ENCODE measurements at regions not wholly inside any gene's neighbourhood (a gene's known extent, or its start where the extent isn't known, plus 50 kb on each side); places are given as distances from the start of the nearest gene placed in this dataset.

DNA sequence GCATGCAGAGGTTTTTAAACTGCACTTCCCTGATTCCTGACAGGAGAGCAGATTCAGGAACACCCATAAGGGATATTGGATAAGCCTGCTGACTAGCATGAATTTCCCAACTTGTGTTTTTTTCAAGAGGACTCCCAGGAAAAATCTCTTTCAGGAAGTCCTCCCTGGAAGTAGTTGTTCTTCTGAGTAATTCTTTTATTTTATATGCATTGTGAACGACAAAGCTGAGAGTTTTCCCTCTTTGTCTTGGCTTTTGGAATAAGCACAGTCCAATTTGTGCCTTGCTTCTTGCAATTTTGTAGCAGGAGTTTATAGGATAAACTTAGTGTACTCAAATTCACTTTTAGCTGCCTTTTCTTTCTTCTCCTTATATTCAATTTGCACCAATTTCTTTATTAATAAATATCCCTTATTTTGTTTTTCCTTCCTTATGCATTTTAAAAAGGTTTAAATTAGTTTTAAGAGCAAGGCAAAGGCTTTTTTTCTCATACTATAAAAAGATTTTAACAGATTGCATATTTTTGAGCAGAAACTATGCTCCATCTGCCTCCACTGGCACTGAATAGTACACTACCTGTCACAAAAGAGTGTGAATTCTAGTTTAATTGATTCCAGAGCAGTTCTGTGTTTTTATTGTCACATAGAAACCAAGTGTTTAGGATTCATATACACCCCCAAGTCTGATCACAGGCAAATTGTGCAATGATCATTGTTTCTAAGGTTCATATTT is 543.3 kb upstream of the SPRY2 start:
- H2AFZ ChIP-seq (ENCODE audit: low read depth) = no peak overlapping the region
- no peaks in the 10 kb centered on the region for H3K27me3 ChIP-seq (ENCODE audit: insufficient read depth, low read depth)
- no peak overlapping the region for H3K27ac ChIP-seq

GRCh38 chr13:80883545-80883944 is 542.6 kb upstream of the SPRY2 start:
- Histone ChIP-seq H3K27ac (no peak overlapping the region), H3K4me2 (no peak overlapping the region), H3K4me1 (ENCODE audit: low read depth, poor library complexity, severe bottlenecking) (no peaks in the 10 kb centered on the region), H4K20me1 (ENCODE audit: insufficient read depth) (no peaks in the 10 kb centered on the region), H3K4me3 (IDR thresholded peaks at IDR 0.05; ENCODE audit: insufficient read depth, low read depth, low read length) (no peak overlapping the region), H3K79me2 (ENCODE audit: insufficient read depth, low read depth) (no peaks in the 10 kb centered on the region), H2AFZ (ENCODE audit: low read depth) (no peak overlapping the region), H3K27me3 (ENCODE audit: insufficient read depth, low read depth) (no peaks in the 10 kb centered on the region), H3K9ac (no peak overlapping the region), H3K36me3 (ENCODE audit: insufficient read depth) (no peaks in the 10 kb centered on the region)
- no peak for TF ChIP-seq CTCF (conservative IDR thresholded peaks at IDR 0.05; ENCODE audit: low read depth, low read length)

More for the DNA sequence above, 543.3 kb upstream of the SPRY2 start:
- no peak overlapping the region for H3K9ac ChIP-seq
- no peak overlapping the region for H3K4me2 ChIP-seq
- no peak for TF ChIP-seq CTCF (conservative IDR thresholded peaks at IDR 0.05; ENCODE audit: low read depth, low read length)
- H3K4me1 ChIP-seq (ENCODE audit: low read depth, poor library complexity, severe bottlenecking) = no peaks in the 10 kb centered on the region
- no peaks in the 10 kb centered on the region for H4K20me1 ChIP-seq (ENCODE audit: insufficient read depth)
- no peaks in the 10 kb centered on the region for H3K79me2 ChIP-seq (ENCODE audit: insufficient read depth, low read depth)
- H3K36me3 ChIP-seq (ENCODE audit: insufficient read depth) = no peaks in the 10 kb centered on the region
- H3K4me3 ChIP-seq (IDR thresholded peaks at IDR 0.05; ENCODE audit: insufficient read depth, low read depth, low read length) = no peak overlapping the region

DNA sequence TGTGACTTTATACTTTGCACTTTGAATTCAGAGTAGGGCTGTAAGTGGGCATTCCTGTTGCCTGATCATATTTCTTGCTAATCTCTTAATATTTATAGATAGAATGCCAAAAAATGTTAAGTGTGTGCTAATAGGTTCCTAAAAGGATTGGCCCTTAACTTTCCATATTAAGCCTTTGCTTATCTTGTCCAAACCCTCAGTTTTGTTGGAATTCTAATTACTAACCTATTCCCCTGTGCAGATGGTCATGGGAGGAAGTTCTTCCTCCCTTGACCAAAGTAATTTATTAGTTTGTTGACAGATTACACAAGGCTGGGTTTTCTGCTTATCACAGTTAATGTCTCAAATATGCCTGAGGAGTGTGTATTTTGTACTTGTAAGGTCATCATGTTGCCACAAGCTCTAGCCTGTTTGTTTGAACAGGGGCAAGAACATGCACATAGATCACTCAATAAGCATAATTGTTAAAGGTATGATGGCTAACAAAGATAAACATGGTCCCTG is 541.1 kb upstream of the SPRY2 start:
- Histone ChIP-seq H3K9ac (no peak overlapping the region), H2AFZ (ENCODE audit: low read depth) (no peak overlapping the region), H3K27me3 (ENCODE audit: insufficient read depth, low read depth) (no peaks in the 10 kb centered on the region), H3K79me2 (ENCODE audit: insufficient read depth, low read depth) (no peaks in the 10 kb centered on the region), H4K20me1 (ENCODE audit: insufficient read depth) (no peaks in the 10 kb centered on the region), H3K27ac (no peak overlapping the region), H3K4me3 (IDR thresholded peaks at IDR 0.05; ENCODE audit: insufficient read depth, low read depth, low read length) (no peak overlapping the region), H3K4me1 (ENCODE audit: low read depth, poor library complexity, severe bottlenecking) (no peaks in the 10 kb centered on the region), H3K4me2 (no peak overlapping the region), H3K36me3 (ENCODE audit: insufficient read depth) (no peaks in the 10 kb centered on the region)
- TF ChIP-seq CTCF (conservative IDR thresholded peaks at IDR 0.05; ENCODE audit: low read depth, low read length) = no peak

DNA sequence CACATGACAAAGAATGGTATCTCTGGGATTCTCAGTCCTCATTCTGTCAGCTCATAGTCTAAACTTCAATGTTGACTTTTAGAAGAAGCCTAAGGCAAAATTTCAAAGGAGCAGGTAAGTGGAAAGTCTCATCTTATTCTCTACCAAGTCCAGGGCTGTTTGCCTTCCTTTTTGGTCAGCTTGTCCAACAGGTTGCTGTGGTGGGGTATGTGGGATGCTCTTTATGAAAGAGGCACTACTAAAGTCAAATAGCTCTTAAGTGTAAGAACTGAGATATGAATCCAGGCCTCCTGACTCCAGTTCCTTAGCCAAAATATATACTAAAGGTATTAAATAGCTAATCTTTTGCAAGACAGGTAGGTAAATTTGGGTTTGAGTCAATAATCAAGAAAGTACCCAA is 540.6 kb upstream of the SPRY2 start:
- no peak overlapping the region for H3K27ac ChIP-seq
- no peak overlapping the region for H3K4me2 ChIP-seq
- no peak overlapping the region for H3K9ac ChIP-seq
- no peaks in the 10 kb centered on the region for H3K79me2 ChIP-seq (ENCODE audit: insufficient read depth, low read depth)
- TF ChIP-seq CTCF (conservative IDR thresholded peaks at IDR 0.05; ENCODE audit: low read depth, low read length) = no peak
- H3K4me3 ChIP-seq (IDR thresholded peaks at IDR 0.05; ENCODE audit: insufficient read depth, low read depth, low read length) = no peak overlapping the region
- no peaks in the 10 kb centered on the region for H4K20me1 ChIP-seq (ENCODE audit: insufficient read depth)
- H3K36me3 ChIP-seq (ENCODE audit: insufficient read depth) = no peaks in the 10 kb centered on the region
- H3K27me3 ChIP-seq (ENCODE audit: insufficient read depth, low read depth) = no peaks in the 10 kb centered on the region
- no peak overlapping the region for H2AFZ ChIP-seq (ENCODE audit: low read depth)
- H3K4me1 ChIP-seq (ENCODE audit: low read depth, poor library complexity, severe bottlenecking) = no peaks in the 10 kb centered on the region

Measured in KMS-11 (cell line).